ENCODE measurements at regions not wholly inside any gene's neighbourhood (a gene's known extent, or its start where the extent isn't known, plus 50 kb on each side); places are given as distances from the start of the nearest gene placed in this dataset.
"Not testable (repeated sequence)": the region's sequence is repeated elsewhere in the genome, so short reads cannot be mapped to it uniquely, and the experiment has no call there.

DNA sequence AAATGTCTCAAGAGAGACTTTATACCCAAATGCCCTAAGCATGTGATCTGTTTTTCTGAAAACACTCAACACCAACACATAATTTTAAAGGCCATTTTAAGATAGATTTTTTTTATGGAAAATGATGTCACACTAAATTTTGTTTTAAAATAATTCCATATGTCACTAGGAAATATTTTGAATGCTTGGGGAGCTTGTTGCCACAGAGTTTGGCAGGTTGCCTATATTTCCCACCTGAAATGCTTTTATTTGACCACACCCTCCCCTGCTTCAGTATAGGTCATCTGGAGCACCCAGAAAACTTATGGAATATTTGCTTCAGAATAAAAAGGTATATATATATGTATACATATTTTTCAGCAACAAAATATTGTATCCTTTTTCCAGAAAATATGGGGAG is 180.0 kb upstream of the ANK3 start:
- no peak for DNase-seq (ENCODE audit: low read depth in 3 of 3)

DNA sequence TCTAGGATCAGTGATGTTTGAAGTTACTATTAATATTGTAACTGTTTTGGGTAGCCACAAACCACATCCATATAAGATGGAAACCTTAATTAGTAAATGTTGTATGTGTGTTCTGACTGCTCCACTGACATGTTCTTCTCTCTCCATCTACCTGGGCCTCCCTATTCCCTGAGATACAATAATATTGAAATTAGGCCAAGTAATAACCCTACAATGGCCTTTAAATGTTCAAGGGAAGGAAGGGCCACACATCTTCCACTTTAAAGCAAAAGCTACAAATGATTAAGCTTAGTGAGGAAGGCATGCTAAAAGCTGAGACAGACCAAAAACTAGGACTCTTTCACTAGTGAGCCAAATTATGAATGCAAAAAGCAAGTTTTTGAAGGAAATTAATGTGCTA is 176.4 kb upstream of the ANK3 start:
- no peak for DNase-seq (ENCODE audit: low read depth in 3 of 3)

GRCh38 chr10:60565492-60565891 is 175.8 kb upstream of the ANK3 start:
- no peak for DNase-seq (ENCODE audit: low read depth in 3 of 3)

DNA sequence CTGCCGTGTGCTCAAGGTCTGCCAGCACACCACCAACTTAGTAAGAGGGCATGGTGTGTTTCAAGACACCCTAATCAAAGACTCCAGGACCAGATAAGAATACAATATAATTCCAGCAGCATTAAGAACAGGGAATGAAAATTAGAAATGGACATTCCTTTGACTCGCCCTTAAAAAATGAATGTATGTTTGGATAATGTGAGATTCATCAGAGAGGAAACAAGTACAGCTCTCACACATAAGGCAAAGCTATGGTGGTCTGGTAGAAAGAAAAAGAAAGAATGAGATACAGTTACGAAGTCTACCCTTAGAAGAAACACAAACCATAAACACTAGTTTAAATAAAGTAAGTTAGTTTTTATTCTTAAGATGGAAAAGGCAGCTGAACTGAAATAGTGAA is 174.8 kb upstream of the ANK3 start:
- DNase-seq (ENCODE audit: low read depth in 3 of 3), result no peak

- no peak for DNase-seq (ENCODE audit: low read depth in 3 of 3)
Measured at GRCh38 chr10:60560451-60560850, 170.8 kb upstream of the ANK3 start.

- DNase-seq (ENCODE audit: low read depth in 3 of 3), result no peak
Measured at GRCh38 chr10:60555700-60556099, 166.0 kb upstream of the ANK3 start.

DNA sequence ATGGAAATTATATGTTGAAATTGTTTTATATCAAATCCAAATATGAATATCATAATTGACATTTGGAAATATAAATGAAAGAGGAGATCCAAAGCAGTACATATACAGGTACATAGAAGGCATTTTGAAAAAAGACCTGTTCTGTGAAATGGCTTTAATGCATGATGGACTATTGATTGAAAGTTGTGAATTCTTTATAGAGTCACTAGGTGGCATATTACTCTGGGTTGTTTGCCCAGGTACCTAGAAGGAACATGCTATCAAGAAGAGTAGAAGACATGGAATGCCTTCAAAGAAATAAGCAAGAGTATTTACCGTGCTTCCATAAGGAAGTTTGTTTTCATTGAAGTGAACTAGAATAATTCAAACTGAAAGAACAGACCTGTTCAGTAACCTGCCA is 160.0 kb upstream of the ANK3 start:
- no peak for DNase-seq (ENCODE audit: low read depth in 3 of 3)

GRCh38 chr10:60542657-60543056 is 153.0 kb upstream of the ANK3 start:
- no peak for DNase-seq (ENCODE audit: low read depth in 3 of 3)

GRCh38 chr10:60541451-60541850 is 151.8 kb upstream of the ANK3 start:
- no peak for DNase-seq (ENCODE audit: low read depth in 3 of 3)

GRCh38 chr10:60537697-60538096 is 148.0 kb upstream of the ANK3 start:
- DNase-seq (ENCODE audit: low read depth in 3 of 3), result no peak

GRCh38 chr10:60536529-60537114 is 146.9 kb upstream of the ANK3 start:
- DNase-seq (ENCODE audit: low read depth in 3 of 3), result no peak

DNA sequence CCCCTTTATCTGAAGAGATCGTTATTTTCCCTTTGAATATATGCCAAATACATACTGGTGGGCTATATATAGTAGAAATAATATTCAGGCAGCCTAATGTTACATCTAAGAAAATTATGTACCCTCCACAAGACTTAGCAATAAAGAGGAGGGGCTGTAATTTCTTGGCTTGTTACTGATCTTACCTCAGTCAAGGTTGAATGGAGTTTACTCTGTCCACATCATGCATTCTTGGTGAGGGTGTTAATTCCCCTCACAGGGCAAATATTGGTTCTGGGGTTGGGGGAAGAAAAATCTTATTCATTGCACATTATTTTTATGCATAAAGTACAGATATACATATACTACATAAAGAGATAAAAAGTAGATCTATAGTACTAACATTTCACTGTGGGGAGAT is 145.8 kb upstream of the ANK3 start:
- no peak for DNase-seq (ENCODE audit: low read depth in 3 of 3)

DNA sequence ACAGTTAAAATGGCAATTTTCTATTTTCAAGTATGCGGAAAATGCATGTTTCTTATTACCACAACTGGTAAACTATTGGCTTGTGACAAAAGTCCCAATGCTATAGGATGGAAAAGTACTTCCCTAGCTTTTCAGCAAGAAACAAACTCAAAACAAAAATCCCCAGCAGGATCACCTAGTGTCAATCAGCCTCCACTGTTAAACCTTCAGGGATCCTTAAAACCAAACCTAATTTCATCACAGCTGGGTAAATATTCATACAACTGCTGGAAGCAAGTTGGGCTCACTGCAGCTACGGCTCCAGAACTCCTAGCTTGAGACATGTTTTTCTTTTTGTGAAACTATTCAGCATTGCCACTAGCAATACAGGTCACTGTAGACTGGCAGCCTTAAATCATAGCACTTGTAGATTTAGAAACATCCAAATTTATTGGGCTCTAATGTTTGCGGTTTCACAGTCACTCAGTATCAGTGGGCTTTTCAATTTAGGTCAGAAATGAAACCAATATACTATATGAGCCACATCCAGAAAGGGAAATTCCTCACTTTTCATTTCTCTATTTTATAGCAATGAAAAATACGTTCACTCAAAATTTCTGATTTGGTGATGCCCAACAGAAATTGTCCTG is 145.2 kb upstream of the ANK3 start:
- no peak for DNase-seq (ENCODE audit: low read depth in 3 of 3)

DNA sequence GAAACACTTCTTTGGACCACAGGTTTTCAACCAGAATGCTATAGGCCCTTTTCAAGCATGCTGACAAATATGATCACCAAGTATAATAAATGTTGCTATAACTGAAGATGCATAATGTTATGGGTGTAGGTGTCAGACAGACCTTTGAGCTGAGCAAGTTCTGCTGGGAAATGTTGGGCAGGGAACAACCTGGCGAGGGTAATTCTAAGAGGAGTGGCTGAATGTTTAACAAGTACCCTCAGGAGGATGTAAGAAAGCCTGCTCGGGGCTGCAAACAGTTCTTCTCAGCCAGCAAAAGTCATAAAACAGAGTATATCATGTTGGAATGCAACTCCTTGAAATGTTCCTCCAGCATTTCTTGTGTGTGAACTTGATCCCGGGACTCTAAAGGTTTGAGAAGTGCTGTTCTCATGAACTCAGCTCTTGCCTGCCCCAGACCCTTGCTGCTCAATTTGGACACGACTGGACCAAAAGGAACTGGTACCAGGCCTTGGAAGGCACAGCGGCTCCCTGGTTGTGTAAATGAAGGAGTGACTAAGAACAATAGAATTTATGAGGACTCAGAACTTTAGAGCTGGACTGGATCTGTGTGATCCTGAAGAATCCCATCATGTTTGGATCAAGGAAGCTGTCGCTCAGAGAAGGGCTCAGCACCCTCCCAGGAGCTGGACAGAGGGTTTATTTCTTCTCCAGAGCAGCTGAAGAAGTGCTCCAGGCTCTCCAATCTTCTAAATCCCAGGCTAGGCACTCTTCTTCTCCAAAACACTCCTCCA is 143.2 kb upstream of the ANK3 start:
- DNase-seq (ENCODE audit: low read depth in 3 of 3), result no peak

DNA sequence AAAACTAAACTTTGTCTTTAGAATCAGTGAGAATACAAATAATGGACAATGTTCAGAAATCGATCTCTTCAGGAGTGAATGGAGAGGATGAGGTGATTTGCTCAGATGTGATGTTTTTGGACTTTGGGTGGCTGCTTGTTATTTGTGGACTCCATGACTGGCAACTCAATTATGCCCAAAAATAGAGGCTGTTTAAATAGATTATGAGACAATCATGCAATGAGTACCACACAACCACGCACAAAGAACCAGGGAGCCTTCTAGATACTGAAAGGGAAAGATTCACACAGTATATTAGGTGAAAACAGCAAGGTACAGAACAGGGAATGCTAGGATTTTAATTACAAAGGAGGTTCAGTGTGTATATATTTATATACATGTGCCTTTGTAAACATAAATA is 141.3 kb upstream of the ANK3 start:
- DNase-seq (ENCODE audit: low read depth in 3 of 3), result no peak

GRCh38 chr10:60527676-60528075 is 138.0 kb upstream of the ANK3 start:
- no peak for DNase-seq (ENCODE audit: low read depth in 3 of 3)

GRCh38 chr10:60525716-60526585 is 136.3 kb upstream of the ANK3 start:
- no peak for DNase-seq (ENCODE audit: low read depth in 3 of 3)

DNA sequence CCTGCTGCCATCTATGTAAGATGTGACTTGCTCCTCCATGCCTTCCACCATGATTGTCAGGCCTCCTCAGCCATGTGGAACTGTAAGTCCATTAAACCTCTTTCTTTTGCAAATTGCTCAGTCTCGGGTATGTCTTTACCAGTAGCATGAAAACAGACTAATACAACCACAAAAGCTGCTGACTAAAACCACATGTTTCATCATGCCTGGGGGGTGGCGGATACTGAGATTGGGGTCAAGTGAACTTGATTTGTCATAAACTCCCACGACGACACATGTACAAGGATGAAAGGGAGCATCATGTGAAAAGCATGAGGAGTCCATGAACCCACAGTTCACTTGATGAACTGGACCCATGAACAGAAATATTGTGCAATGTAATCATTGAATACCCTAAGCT is 134.9 kb upstream of the ANK3 start:
- no peak for DNase-seq (ENCODE audit: low read depth in 3 of 3)

- DNase-seq (ENCODE audit: low read depth in 3 of 3), result not testable (repeated sequence)
Measured at GRCh38 chr10:60523371-60523770, 133.7 kb upstream of the ANK3 start.

GRCh38 chr10:60522617-60523016 is 132.9 kb upstream of the ANK3 start:
- no peak for DNase-seq (ENCODE audit: low read depth in 3 of 3)

DNA sequence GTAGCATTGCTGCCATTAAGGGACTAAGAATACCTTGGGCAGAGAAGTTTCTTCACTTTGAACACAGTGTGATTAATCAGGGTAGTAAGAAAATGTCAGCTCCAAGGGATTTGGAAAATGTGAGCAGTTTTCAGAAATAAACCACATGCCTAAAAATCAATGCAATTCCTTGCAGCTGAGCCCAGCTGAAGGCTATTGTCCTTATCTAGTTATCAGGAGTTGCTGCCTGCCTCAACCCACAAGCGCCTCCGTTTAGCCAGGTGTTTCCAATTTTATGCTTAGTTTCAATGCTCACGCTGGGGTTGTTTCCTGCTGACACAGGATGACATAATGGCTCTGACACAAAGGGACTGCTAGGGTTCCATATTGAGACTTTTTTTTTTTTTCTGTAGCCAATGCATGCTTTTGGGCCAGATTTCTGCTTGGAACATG is 132.3 kb upstream of the ANK3 start:
- no peak for DNase-seq (ENCODE audit: low read depth in 3 of 3)

- no peak for DNase-seq (ENCODE audit: low read depth in 3 of 3)
Measured at GRCh38 chr10:60518745-60519144, 129.1 kb upstream of the ANK3 start.

Measured in stimulated activated CD4-positive, alpha-beta T cell treated with anti-CD3 and anti-CD28 coated beads, TNF-alpha, amount 100 ng/mL, for 4 hours (primary cell).